ENCODE measurements at regions not wholly inside any gene's neighbourhood (a gene's known extent, or its start where the extent isn't known, plus 50 kb on each side); places are given as distances from the start of the nearest gene placed in this dataset.

- Histone ChIP-seq H3K79me2 (ENCODE audit: insufficient read depth) (no peaks in the 10 kb centered on the region), H3K9ac (no peak overlapping the region), H2AFZ (no peak overlapping the region), H3F3A (ENCODE audit: insufficient read depth) (no peaks in the 10 kb centered on the region), H4K20me1 (ENCODE audit: insufficient read depth) (no peaks in the 10 kb centered on the region), H3K9me2 (ENCODE audit: insufficient read depth) (no peaks in the 10 kb centered on the region), H3K9me3 (ENCODE audit: low read depth) (no peaks in the 10 kb centered on the region), H3K4me3 (no peak overlapping the region), H3K36me3 (ENCODE audit: low read depth) (no peaks in the 10 kb centered on the region), H3K4me1 (ENCODE audit: insufficient read depth) (no peaks in the 10 kb centered on the region), H3K27me3 (replicated peaks; ENCODE audit: insufficient read depth) (no peaks in the 10 kb centered on the region), H3K4me2 (ENCODE audit: unreplicated experiment) (no peak overlapping the region), H3K27ac (no peak overlapping the region)
- DNase-seq: no peak
- in situ Hi-C loops (cut with MboI): no loop called here
- TF ChIP-seq EZH2phosphoT487 (IDR thresholded peaks at IDR 0.05; ENCODE audit: insufficient read depth, low read depth) (no peak), EZH2 (IDR thresholded peaks at IDR 0.05; ENCODE audit: insufficient read depth, poor library complexity, severe bottlenecking) (no peak)
- 88 to 89% methylated on average over 1 of the region's 1 CpG for WGBS, 2 experiments (ENCODE audit: low coverage in 1 of 2, low lambda C conversion rate in 2 of 2, missing lambda C conversion rate in 2 of 2)
Observed at GRCh38 chr21:14300074-14300473, 82.9 kb downstream of the HSPA13 start.

GRCh38 chr21:14290576-14290975 lies 74.6 kb downstream of the RBM11 start:
- Histone ChIP-seq H3K27me3 (replicated peaks; ENCODE audit: insufficient read depth) (no peaks in the 10 kb centered on the region), H3K4me3 (no peak overlapping the region), H4K20me1 (ENCODE audit: insufficient read depth) (no peaks in the 10 kb centered on the region), H3K27ac (no peak overlapping the region), H3K9ac (no peak overlapping the region), H3K4me1 (ENCODE audit: insufficient read depth) (no peaks in the 10 kb centered on the region), H2AFZ (no peak overlapping the region), H3K79me2 (ENCODE audit: insufficient read depth) (no peaks in the 10 kb centered on the region), H3K4me2 (ENCODE audit: unreplicated experiment) (no peak overlapping the region), H3K9me2 (ENCODE audit: insufficient read depth) (no peaks in the 10 kb centered on the region), H3K9me3 (ENCODE audit: low read depth) (no peaks in the 10 kb centered on the region), H3K36me3 (ENCODE audit: low read depth) (no peaks in the 10 kb centered on the region), H3F3A (ENCODE audit: insufficient read depth) (no peaks in the 10 kb centered on the region)
- no peak for DNase-seq
- TF ChIP-seq EZH2 (IDR thresholded peaks at IDR 0.05; ENCODE audit: insufficient read depth, poor library complexity, severe bottlenecking): no peak
- TF ChIP-seq EZH2phosphoT487 (IDR thresholded peaks at IDR 0.05; ENCODE audit: insufficient read depth, low read depth): no peak
- 58 to 67% methylated on average over 4 of the region's 4 CpGs for WGBS, 2 experiments (ENCODE audit: low coverage in 1 of 2, low lambda C conversion rate in 2 of 2, missing lambda C conversion rate in 2 of 2)
- in situ Hi-C loops (cut with MboI): no loop called here

GRCh38 chr21:14288922-14289321 lies 73.0 kb downstream of the RBM11 start:
- H3K9ac ChIP-seq: no peak overlapping the region
- DNase-seq: no peak
- no peak overlapping the region for H3K27ac ChIP-seq
- no peaks in the 10 kb centered on the region for H3K27me3 ChIP-seq (replicated peaks; ENCODE audit: insufficient read depth)
- no peak overlapping the region for H2AFZ ChIP-seq
- no peak overlapping the region for H3K4me3 ChIP-seq
- in situ Hi-C loops (cut with MboI): loop anchor here (10.0 kb wide), 1 partner anchor 46 kb away; no protein-coding TSS in a partner anchor
- H3K9me2 ChIP-seq (ENCODE audit: insufficient read depth): no peaks in the 10 kb centered on the region
- TF ChIP-seq EZH2phosphoT487 (IDR thresholded peaks at IDR 0.05; ENCODE audit: insufficient read depth, low read depth) (no peak), EZH2 (IDR thresholded peaks at IDR 0.05; ENCODE audit: insufficient read depth, poor library complexity, severe bottlenecking) (no peak)
- H3F3A ChIP-seq (ENCODE audit: insufficient read depth): no peaks in the 10 kb centered on the region
- H3K4me1 ChIP-seq (ENCODE audit: insufficient read depth): no peaks in the 10 kb centered on the region
- H3K9me3 ChIP-seq (ENCODE audit: low read depth): no peaks in the 10 kb centered on the region
- no peaks in the 10 kb centered on the region for H3K79me2 ChIP-seq (ENCODE audit: insufficient read depth)
- H3K36me3 ChIP-seq (ENCODE audit: low read depth): no peaks in the 10 kb centered on the region
- H4K20me1 ChIP-seq (ENCODE audit: insufficient read depth): no peaks in the 10 kb centered on the region
- 7 to 21% methylated on average over 3 of the region's 3 CpGs for WGBS, 2 experiments (ENCODE audit: low coverage in 1 of 2, low lambda C conversion rate in 2 of 2, missing lambda C conversion rate in 2 of 2)
- H3K4me2 ChIP-seq (ENCODE audit: unreplicated experiment): no peak overlapping the region

- Histone ChIP-seq H3K9ac (no peak overlapping the region), H3K4me1 (ENCODE audit: insufficient read depth) (no peaks in the 10 kb centered on the region), H3K27me3 (replicated peaks; ENCODE audit: insufficient read depth) (no peaks in the 10 kb centered on the region), H3K9me3 (ENCODE audit: low read depth) (no peaks in the 10 kb centered on the region), H2AFZ (no peak overlapping the region), H3K9me2 (ENCODE audit: insufficient read depth) (no peaks in the 10 kb centered on the region), H3K4me3 (no peak overlapping the region), H4K20me1 (ENCODE audit: insufficient read depth) (no peaks in the 10 kb centered on the region), H3K27ac (no peak overlapping the region), H3K4me2 (ENCODE audit: unreplicated experiment) (no peak overlapping the region), H3K79me2 (ENCODE audit: insufficient read depth) (no peaks in the 10 kb centered on the region), H3K36me3 (ENCODE audit: low read depth) (no peaks in the 10 kb centered on the region), H3F3A (ENCODE audit: insufficient read depth) (no peaks in the 10 kb centered on the region)
- no peak for DNase-seq
- in situ Hi-C loops (cut with MboI): loop anchor here (10.0 kb wide), 1 partner anchor 50 kb away; no protein-coding TSS in a partner anchor
- no peak for TF ChIP-seq EZH2 (IDR thresholded peaks at IDR 0.05; ENCODE audit: insufficient read depth, poor library complexity, severe bottlenecking)
- no peak for TF ChIP-seq EZH2phosphoT487 (IDR thresholded peaks at IDR 0.05; ENCODE audit: insufficient read depth, low read depth)
- WGBS, 2 experiments (ENCODE audit: low coverage in 1 of 2, low lambda C conversion rate in 2 of 2, missing lambda C conversion rate in 2 of 2): 27 to 45% methylated on average over 2 of the region's 2 CpGs
Observed at GRCh38 chr21:14285147-14285761, 69.3 kb downstream of the RBM11 start.

All from GM23248 (cell line).